WTC11 (cell line): ENCODE measurements at regions not wholly inside any gene's neighbourhood (a gene's known extent, or its start where the extent isn't known, plus 50 kb on each side); places are given as distances from the start of the nearest gene placed in this dataset.

Experiments
- ATAC-seq: fragments of 200-7000 bp; cut with Tn5 transposase; 2 replicates; pipeline ENCODE4 v1.10.0; 2021; ENCODE audit warnings: mild to moderate bottlenecking, moderate library complexity
- CTCF ChIA-PET: fragments of 300-600 bp; sonication (Branson Sonifier 250); formaldehyde crosslinking; loops from one replicate; lab custom pipeline; 2021; ENCODE audit warnings: antibody characterized with exemption; lab: Charles Lee
- POLR2A ChIA-PET: fragments of 350-600 bp; sonication (Branson Sonifier 250); formaldehyde crosslinking; loops from one replicate; lab custom pipeline; 2021; ENCODE audit warnings: antibody characterized with exemption; lab: Charles Lee
- DNase-seq: peaks from one replicate; pipeline ENCODE4 v3.0.0; 2021; ENCODE audit warnings: low spot score
- H3K27ac Mint-ChIP-seq: 2 replicates; pipeline ENCODE4 v1.8.0; 2021; ENCODE audit warnings: mixed read lengths
- H3K27me3 Mint-ChIP-seq: 2 replicates; pipeline ENCODE4 v1.8.0; 2021; ENCODE audit warnings: low read depth, mild to moderate bottlenecking, moderate library complexity, mixed read lengths
- H3K36me3 Mint-ChIP-seq: 2 replicates; pipeline ENCODE4 v1.8.0; 2021; ENCODE audit warnings: mixed read lengths
- H3K4me1 Mint-ChIP-seq: 2 replicates; pipeline ENCODE4 v1.8.0; 2022; ENCODE audit warnings: mixed read lengths
- H3K4me3 Mint-ChIP-seq: 2 replicates; pipeline ENCODE4 v1.8.0; 2021; ENCODE audit warnings: mild to moderate bottlenecking, moderate library complexity, mixed read lengths
- H3K9me3 Mint-ChIP-seq: 2 replicates; pipeline ENCODE4 v1.8.0; 2021; ENCODE audit warnings: mixed read lengths
- CBFB ChIP-seq: sonication (generic); formaldehyde crosslinking; IDR thresholded peaks from 2 replicates; pipeline ENCODE4 v1.8.1; 2022; ENCODE audit warnings: mild to moderate bottlenecking, low read depth, missing genetic modification reagents
- ETV6 ChIP-seq: sonication (generic); formaldehyde crosslinking; IDR thresholded peaks from 2 replicates; pipeline ENCODE4 v1.8.1; 2022; ENCODE audit warnings: mild to moderate bottlenecking, missing genetic modification reagents
- FOXK1 ChIP-seq: sonication (generic); formaldehyde crosslinking; IDR thresholded peaks from 2 replicates; pipeline ENCODE4 v1.8.0; 2022; ENCODE audit warnings: mild to moderate bottlenecking, moderate library complexity, missing genetic modification reagents
- FOXP1 ChIP-seq: sonication (generic); formaldehyde crosslinking; IDR thresholded peaks from 2 replicates; pipeline ENCODE4 v1.8.0; 2022; ENCODE audit warnings: missing genetic modification reagents, mild to moderate bottlenecking, moderate library complexity, borderline replicate concordance
- KAT7 ChIP-seq: sonication (generic); formaldehyde crosslinking; IDR thresholded peaks from 2 replicates; pipeline ENCODE4 v1.8.1; 2023; ENCODE audit warnings: missing genetic modification reagents, mild to moderate bottlenecking, borderline replicate concordance
- MAX ChIP-seq: sonication (generic); formaldehyde crosslinking; IDR thresholded peaks from 2 replicates; pipeline ENCODE4 v1.8.0; 2022; ENCODE audit warnings: mild to moderate bottlenecking, missing genetic modification reagents
- NFE2L1 ChIP-seq: sonication (generic); formaldehyde crosslinking; IDR thresholded peaks from 2 replicates; pipeline ENCODE4 v1.8.1; 2023; ENCODE audit warnings: missing genetic modification reagents
- NFYB ChIP-seq: sonication (generic); formaldehyde crosslinking; conservative IDR thresholded peaks from 2 replicates; pipeline ENCODE4 v1.8.0; 2022; ENCODE audit warnings: low read depth, missing genetic modification reagents
- NR3C1 ChIP-seq: sonication (generic); formaldehyde crosslinking; conservative IDR thresholded peaks from 2 replicates; pipeline ENCODE4 v1.8.1; 2023; ENCODE audit warnings: low read depth, mild to moderate bottlenecking, missing genetic modification reagents
- PRDM15 ChIP-seq: sonication (generic); formaldehyde crosslinking; IDR thresholded peaks from 2 replicates; pipeline ENCODE4 v1.8.0; 2022; ENCODE audit warnings: missing genetic modification reagents
- SOX15 ChIP-seq: fragments of 250-450 bp; sonication (Bioruptor Pico); IDR thresholded peaks from 2 replicates; pipeline ENCODE4 v1.9.0; 2021; ENCODE audit warnings: mild to moderate bottlenecking
- TEAD1 ChIP-seq: sonication (generic); formaldehyde crosslinking; IDR thresholded peaks from 2 replicates; pipeline ENCODE4 v1.8.0; 2022; ENCODE audit warnings: mild to moderate bottlenecking, missing genetic modification reagents
- TEAD4 ChIP-seq: sonication (generic); formaldehyde crosslinking; IDR thresholded peaks from 2 replicates; pipeline ENCODE4 v1.8.0; 2022; ENCODE audit warnings: mild to moderate bottlenecking, missing genetic modification reagents
- TP53 ChIP-seq: sonication (generic); formaldehyde crosslinking; IDR thresholded peaks from 2 replicates; pipeline ENCODE4 v1.8.1; 2023; ENCODE audit warnings: mild to moderate bottlenecking, missing genetic modification reagents
- ZMAT4 ChIP-seq: fragments of 250-450 bp; sonication (Bioruptor Pico); IDR thresholded peaks from 2 replicates; pipeline ENCODE4 v1.9.0; 2021; ENCODE audit warnings: mild to moderate bottlenecking
- ZNF138 ChIP-seq: sonication (generic); formaldehyde crosslinking; conservative IDR thresholded peaks from 2 replicates; pipeline ENCODE4 v1.8.1; 2022; ENCODE audit warnings: mild to moderate bottlenecking, moderate library complexity, missing genetic modification reagents
- ZNF232 ChIP-seq: sonication (generic); formaldehyde crosslinking; IDR thresholded peaks from 2 replicates; pipeline ENCODE4 v1.8.0; 2022; ENCODE audit warnings: mild to moderate bottlenecking, missing genetic modification reagents
- TF ChIP-seq, protein P1 (sequence below): fragments of 250-450 bp; sonication (Bioruptor Pico); IDR thresholded peaks from 2 replicates; pipeline ENCODE4 v1.9.0; 2021; ENCODE audit warnings: mild to moderate bottlenecking
- TF ChIP-seq, protein P2 (sequence below): fragments of 200-600 bp; IDR thresholded peaks from 2 replicates; pipeline ENCODE4 v1.8.0; 2022; ENCODE audit warnings: antibody characterized with exemption
- TF ChIP-seq, protein P3 (sequence below): sonication (generic); formaldehyde crosslinking; IDR thresholded peaks from 2 replicates; pipeline ENCODE4 v1.8.1; 2023; ENCODE audit warnings: mild to moderate bottlenecking, missing genetic modification reagents

DNA sequence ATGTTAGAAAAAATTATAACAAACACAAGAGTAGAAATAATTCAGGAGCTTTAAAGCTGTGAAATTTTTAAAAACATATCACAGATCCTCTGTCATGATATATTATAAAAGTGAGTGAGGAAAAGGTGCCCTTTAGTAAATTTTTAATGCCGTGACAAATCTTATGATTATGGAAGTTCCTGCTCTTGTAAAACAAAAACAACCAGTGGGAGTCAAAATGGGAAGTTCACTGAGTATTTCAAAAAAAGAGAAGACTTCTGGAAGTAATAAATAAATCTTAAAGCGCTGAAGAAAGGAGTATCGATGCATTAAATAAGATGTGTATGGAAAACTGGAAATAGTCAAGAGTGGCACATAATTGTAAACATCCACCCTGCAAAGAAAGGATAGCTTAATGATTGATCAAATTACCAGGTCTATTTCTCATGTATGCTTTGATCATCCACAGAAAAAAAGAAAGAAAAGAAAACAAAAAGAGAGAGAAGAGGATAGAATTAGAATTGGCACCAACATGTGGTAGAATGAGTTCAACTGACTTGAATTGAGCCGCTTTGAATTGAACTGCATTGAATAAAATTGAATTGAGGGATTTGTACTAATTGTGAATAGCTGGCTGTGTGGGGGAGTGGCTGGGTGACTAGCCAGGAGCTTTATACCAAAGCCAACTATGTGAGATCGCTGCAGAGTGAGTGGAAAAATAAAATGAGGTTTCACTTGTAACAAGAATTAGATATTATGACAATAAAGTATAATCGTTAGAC is 647.6 kb upstream of the SPRY2 start:
- no peak overlapping the region for H3K27ac Mint-ChIP-seq
- POLR2A ChIA-PET = no interaction called here
- peaks cover 39% of the 10 kb centered on the region for H3K9me3 Mint-ChIP-seq
- no peaks in the 10 kb centered on the region for H3K4me1 Mint-ChIP-seq
- H3K36me3 Mint-ChIP-seq = peaks cover 21% of the 10 kb centered on the region
- no peaks in the 10 kb centered on the region; the same call in 1 of the 2 replicates for H3K27me3 Mint-ChIP-seq
- no peak for DNase-seq
- TF ChIP-seq ZNF232 (CRISPR knock-in tag) (no peak), NR3C1 (CRISPR knock-in tag) (no peak)
- TF ChIP-seq, protein P1, sequence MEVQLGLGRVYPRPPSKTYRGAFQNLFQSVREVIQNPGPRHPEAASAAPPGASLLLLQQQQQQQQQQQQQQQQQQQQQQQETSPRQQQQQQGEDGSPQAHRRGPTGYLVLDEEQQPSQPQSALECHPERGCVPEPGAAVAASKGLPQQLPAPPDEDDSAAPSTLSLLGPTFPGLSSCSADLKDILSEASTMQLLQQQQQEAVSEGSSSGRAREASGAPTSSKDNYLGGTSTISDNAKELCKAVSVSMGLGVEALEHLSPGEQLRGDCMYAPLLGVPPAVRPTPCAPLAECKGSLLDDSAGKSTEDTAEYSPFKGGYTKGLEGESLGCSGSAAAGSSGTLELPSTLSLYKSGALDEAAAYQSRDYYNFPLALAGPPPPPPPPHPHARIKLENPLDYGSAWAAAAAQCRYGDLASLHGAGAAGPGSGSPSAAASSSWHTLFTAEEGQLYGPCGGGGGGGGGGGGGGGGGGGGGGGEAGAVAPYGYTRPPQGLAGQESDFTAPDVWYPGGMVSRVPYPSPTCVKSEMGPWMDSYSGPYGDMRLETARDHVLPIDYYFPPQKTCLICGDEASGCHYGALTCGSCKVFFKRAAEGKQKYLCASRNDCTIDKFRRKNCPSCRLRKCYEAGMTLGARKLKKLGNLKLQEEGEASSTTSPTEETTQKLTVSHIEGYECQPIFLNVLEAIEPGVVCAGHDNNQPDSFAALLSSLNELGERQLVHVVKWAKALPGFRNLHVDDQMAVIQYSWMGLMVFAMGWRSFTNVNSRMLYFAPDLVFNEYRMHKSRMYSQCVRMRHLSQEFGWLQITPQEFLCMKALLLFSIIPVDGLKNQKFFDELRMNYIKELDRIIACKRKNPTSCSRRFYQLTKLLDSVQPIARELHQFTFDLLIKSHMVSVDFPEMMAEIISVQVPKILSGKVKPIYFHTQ (CRISPR knock-in tag) = no peak
- CTCF ChIA-PET = interaction anchor here (1.1 to 1.5 kb wide), 2 partner anchors 10 to 29 kb away, joined by 3 to 4 read pairs; no protein-coding TSS in a partner anchor
- ATAC-seq = no peak
- H3K4me3 Mint-ChIP-seq = no peak overlapping the region

- no peaks in the 10 kb centered on the region for H3K36me3 Mint-ChIP-seq
- POLR2A ChIA-PET = no interaction called here
- peak; percentile 53 for DNase-seq
- TF ChIP-seq, protein P2, sequence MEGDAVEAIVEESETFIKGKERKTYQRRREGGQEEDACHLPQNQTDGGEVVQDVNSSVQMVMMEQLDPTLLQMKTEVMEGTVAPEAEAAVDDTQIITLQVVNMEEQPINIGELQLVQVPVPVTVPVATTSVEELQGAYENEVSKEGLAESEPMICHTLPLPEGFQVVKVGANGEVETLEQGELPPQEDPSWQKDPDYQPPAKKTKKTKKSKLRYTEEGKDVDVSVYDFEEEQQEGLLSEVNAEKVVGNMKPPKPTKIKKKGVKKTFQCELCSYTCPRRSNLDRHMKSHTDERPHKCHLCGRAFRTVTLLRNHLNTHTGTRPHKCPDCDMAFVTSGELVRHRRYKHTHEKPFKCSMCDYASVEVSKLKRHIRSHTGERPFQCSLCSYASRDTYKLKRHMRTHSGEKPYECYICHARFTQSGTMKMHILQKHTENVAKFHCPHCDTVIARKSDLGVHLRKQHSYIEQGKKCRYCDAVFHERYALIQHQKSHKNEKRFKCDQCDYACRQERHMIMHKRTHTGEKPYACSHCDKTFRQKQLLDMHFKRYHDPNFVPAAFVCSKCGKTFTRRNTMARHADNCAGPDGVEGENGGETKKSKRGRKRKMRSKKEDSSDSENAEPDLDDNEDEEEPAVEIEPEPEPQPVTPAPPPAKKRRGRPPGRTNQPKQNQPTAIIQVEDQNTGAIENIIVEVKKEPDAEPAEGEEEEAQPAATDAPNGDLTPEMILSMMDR = peak; percentile 78
- no peak for TF ChIP-seq KAT7 (CRISPR knock-in tag)
- no peak for TF ChIP-seq TEAD4
- no peak for TF ChIP-seq ZNF138 (CRISPR knock-in tag)
- no peak for TF ChIP-seq FOXK1 (CRISPR knock-in tag)
- TF ChIP-seq FOXP1 (CRISPR knock-in tag) = no peak
- no peak for TF ChIP-seq MAX (CRISPR knock-in tag)
- TF ChIP-seq, all 79 proteins: peak for 1
- H3K4me1 Mint-ChIP-seq = no peaks in the 10 kb centered on the region
- H3K4me3 Mint-ChIP-seq = no peak overlapping the region
- H3K27me3 Mint-ChIP-seq = no peaks in the 10 kb centered on the region; the same call in 1 of the 2 replicates
- CTCF ChIA-PET = interaction anchor here (0.6 to 2.6 kb wide), 14 partner anchors 9 to 1008 kb away, joined by 3 to 24 read pairs (median 4); no protein-coding TSS in a partner anchor
- peak; percentile 75; the same call in 1 of the 2 replicates for ATAC-seq
- H3K27ac Mint-ChIP-seq = no peak overlapping the region
- peaks cover 6% of the 10 kb centered on the region; the same call in 1 of the 2 replicates for H3K9me3 Mint-ChIP-seq
These were observed 638.2 kb upstream of the SPRY2 start for GRCh38 chr13:80979035-80979641.

- CTCF ChIA-PET = interaction anchor here (1.6 kb wide), 1 partner anchor 1010 kb away, joined by 4 read pairs; no protein-coding TSS in a partner anchor
- no peak for ATAC-seq
- no peak overlapping the region for H3K27ac Mint-ChIP-seq
- DNase-seq = no peak
- no peaks in the 10 kb centered on the region for H3K4me1 Mint-ChIP-seq
- POLR2A ChIA-PET = interaction anchor here (0.6 kb wide), 1 partner anchor 431 kb away, joined by 3 read pairs; no protein-coding TSS in a partner anchor
- no peaks in the 10 kb centered on the region for H3K9me3 Mint-ChIP-seq
- H3K27me3 Mint-ChIP-seq = no peaks in the 10 kb centered on the region
- no peaks in the 10 kb centered on the region for H3K36me3 Mint-ChIP-seq
- no peak overlapping the region for H3K4me3 Mint-ChIP-seq
- TF ChIP-seq TEAD1 (CRISPR knock-in tag) = no peak
- TF ChIP-seq SOX15 (CRISPR knock-in tag) = no peak
- TF ChIP-seq MAX (CRISPR knock-in tag) = no peak
- TF ChIP-seq, protein P3, sequence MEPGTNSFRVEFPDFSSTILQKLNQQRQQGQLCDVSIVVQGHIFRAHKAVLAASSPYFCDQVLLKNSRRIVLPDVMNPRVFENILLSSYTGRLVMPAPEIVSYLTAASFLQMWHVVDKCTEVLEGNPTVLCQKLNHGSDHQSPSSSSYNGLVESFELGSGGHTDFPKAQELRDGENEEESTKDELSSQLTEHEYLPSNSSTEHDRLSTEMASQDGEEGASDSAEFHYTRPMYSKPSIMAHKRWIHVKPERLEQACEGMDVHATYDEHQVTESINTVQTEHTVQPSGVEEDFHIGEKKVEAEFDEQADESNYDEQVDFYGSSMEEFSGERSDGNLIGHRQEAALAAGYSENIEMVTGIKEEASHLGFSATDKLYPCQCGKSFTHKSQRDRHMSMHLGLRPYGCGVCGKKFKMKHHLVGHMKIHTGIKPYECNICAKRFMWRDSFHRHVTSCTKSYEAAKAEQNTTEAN (CRISPR knock-in tag) = no peak
- no peak for TF ChIP-seq ZMAT4 (CRISPR knock-in tag)
- TF ChIP-seq NFE2L1 (CRISPR knock-in tag) = no peak
- TF ChIP-seq NR3C1 (CRISPR knock-in tag) = no peak
- no peak for TF ChIP-seq NFYB
- TF ChIP-seq TP53 = no peak
- no peak for TF ChIP-seq CBFB (CRISPR knock-in tag)
- no peak for TF ChIP-seq ETV6 (CRISPR knock-in tag)
- no peak for TF ChIP-seq PRDM15 (CRISPR knock-in tag)
These were observed 636.2 kb upstream of the SPRY2 start for GRCh38 chr13:80977168-80977567.
